NCI-H2107 treated with DMSO at 0.1 percent for 48 hours (cell line): ENCODE measurements at regions not wholly inside any gene's neighbourhood (a gene's known extent, or its start where the extent isn't known, plus 50 kb on each side); places are given as distances from the start of the nearest gene placed in this dataset.
"Not testable (repeated sequence)": the region's sequence is repeated elsewhere in the genome, so short reads cannot be mapped to it uniquely, and the experiment has no call there.

Experiments
- DNase-seq: peaks from one replicate; lab custom pipeline; 2025; ENCODE audit not compliant: unreplicated experiment; lab: John Stamatoyannopoulos, UW

- not testable (repeated sequence) for DNase-seq
Measured at GRCh38 chr2:209018633-209019032, 405.2 kb upstream of the MAP2 start.

- no peak for DNase-seq
Measured at GRCh38 chr2:209029249-209029648, 394.6 kb upstream of the MAP2 start.

GRCh38 chr2:209044307-209044706 is 379.5 kb upstream of the MAP2 start:
- no peak for DNase-seq

- no peak for DNase-seq
Measured at GRCh38 chr2:209046163-209046562, 377.7 kb upstream of the MAP2 start.

- DNase-seq: no peak
Measured at GRCh38 chr2:209049608-209050007, 374.2 kb upstream of the MAP2 start.

- no peak for DNase-seq
Measured at GRCh38 chr2:209062210-209062609, 361.6 kb upstream of the MAP2 start.

GRCh38 chr2:209070262-209070661 is 353.6 kb upstream of the MAP2 start:
- DNase-seq: no peak

- no peak for DNase-seq
Measured at GRCh38 chr2:209073151-209073550, 350.7 kb upstream of the MAP2 start.

GRCh38 chr2:209074711-209075110 is 349.1 kb upstream of the MAP2 start:
- no peak for DNase-seq

- no peak for DNase-seq
Measured at GRCh38 chr2:209076151-209076550, 347.7 kb upstream of the MAP2 start.

- DNase-seq: no peak
Measured at GRCh38 chr2:209086761-209087160, 337.1 kb upstream of the MAP2 start.

GRCh38 chr2:209091056-209091455 is 332.8 kb upstream of the MAP2 start:
- no peak for DNase-seq

GRCh38 chr2:209094221-209094620 is 329.6 kb upstream of the MAP2 start:
- DNase-seq: no peak

GRCh38 chr2:209095432-209095831 is 328.4 kb upstream of the MAP2 start:
- DNase-seq: no peak

GRCh38 chr2:209097168-209097567 is 326.7 kb upstream of the MAP2 start:
- DNase-seq: no peak

GRCh38 chr2:209102319-209102718 is 321.5 kb upstream of the MAP2 start:
- no peak for DNase-seq

- no peak for DNase-seq
Measured at GRCh38 chr2:209113026-209113425, 310.8 kb upstream of the MAP2 start.

- DNase-seq: no peak
Measured at GRCh38 chr2:209114588-209115240, 309.1 kb upstream of the MAP2 start.

GRCh38 chr2:209121691-209122090 is 302.2 kb upstream of the MAP2 start:
- DNase-seq: no peak

GRCh38 chr2:209125291-209125690 is 298.6 kb upstream of the MAP2 start:
- no peak for DNase-seq

- DNase-seq: no peak
Measured at GRCh38 chr2:209138079-209138478, 285.8 kb upstream of the MAP2 start.

GRCh38 chr2:209141142-209141541 is 282.7 kb upstream of the MAP2 start:
- no peak for DNase-seq

- no peak for DNase-seq
Measured at GRCh38 chr2:209141818-209142217, 282.0 kb upstream of the MAP2 start.
